ENCODE measurements at regions not wholly inside any gene's neighbourhood (a gene's known extent, or its start where the extent isn't known, plus 50 kb on each side); places are given as distances from the start of the nearest gene placed in this dataset.

- H3K36me3 Mint-ChIP-seq (ENCODE audit: low read depth) = no peaks in the 10 kb centered on the region
- H3K4me3 Mint-ChIP-seq = no peak overlapping the region
- no peak overlapping the region for H3K27ac Mint-ChIP-seq
- CTCF ChIA-PET = interaction anchor here (0.6 kb wide), 2 partner anchors 8 to 10 kb away, joined by 3 to 4 read pairs; no protein-coding TSS in a partner anchor
- DNase-seq (no peak), ATAC-seq (no peak)
- H3K4me1 Mint-ChIP-seq = no peaks in the 10 kb centered on the region
- POLR2A ChIA-PET = no interaction called here
- no peaks in the 10 kb centered on the region for H3K9me3 Mint-ChIP-seq (ENCODE audit: low read depth)
- intact Hi-C loops (cut with DNase I, micrococcal nuclease) = no loop called here
- H3K27me3 Mint-ChIP-seq = peaks cover 5% of the 10 kb centered on the region
Measured at GRCh38 chr12:76611533-76611932, 52.0 kb upstream of the OSBPL8 start.

DNA sequence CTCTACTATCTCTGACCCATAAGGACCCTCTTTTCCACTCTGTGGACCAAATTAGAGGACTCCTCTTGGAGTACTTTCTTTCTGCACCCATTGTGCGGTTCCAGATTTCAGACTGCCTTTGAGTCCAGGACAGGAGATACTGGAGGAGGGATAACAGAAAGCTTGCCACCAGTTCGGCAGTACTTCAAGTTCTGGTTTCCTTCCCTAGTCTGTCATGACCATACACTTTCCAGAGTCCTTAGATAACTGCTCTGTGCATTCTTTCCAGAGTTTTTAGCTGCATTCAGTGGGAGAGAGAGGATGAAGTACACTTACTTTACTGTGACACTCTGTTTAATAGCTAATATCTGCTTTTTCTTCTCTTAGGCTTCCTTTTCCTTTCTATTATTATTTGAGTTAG lies 54.8 kb upstream of the OSBPL8 start:
- DNase-seq (no peak), ATAC-seq (no peak)
- Mint-ChIP-seq H3K27ac (no peak overlapping the region), H3K9me3 (ENCODE audit: low read depth) (no peaks in the 10 kb centered on the region), H3K4me3 (no peak overlapping the region), H3K36me3 (ENCODE audit: low read depth) (no peaks in the 10 kb centered on the region), H3K4me1 (no peaks in the 10 kb centered on the region), H3K27me3 (peaks cover 3% of the 10 kb centered on the region)
- POLR2A ChIA-PET = no interaction called here
- CTCF ChIA-PET = interaction anchor here (1.0 to 1.6 kb wide), 3 partner anchors 17 to 176 kb away, joined by 3 to 5 read pairs (median 3); no protein-coding TSS in a partner anchor
- intact Hi-C loops (cut with DNase I, micrococcal nuclease) = no loop called here

GRCh38 chr12:76618031-76618430 lies 58.5 kb upstream of the OSBPL8 start:
- Mint-ChIP-seq H3K4me3 (no peak overlapping the region), H3K27ac (no peak overlapping the region), H3K27me3 (peaks cover under 1% of the 10 kb centered on the region), H3K4me1 (peaks cover 5% of the 10 kb centered on the region), H3K36me3 (ENCODE audit: low read depth) (no peaks in the 10 kb centered on the region), H3K9me3 (ENCODE audit: low read depth) (no peaks in the 10 kb centered on the region)
- intact Hi-C loops (cut with DNase I, micrococcal nuclease) = no loop called here
- ChIA-PET POLR2A (no interaction called here), CTCF (interaction anchor here (0.7 kb wide), 2 partner anchors 151 to 222 kb away, joined by 3 to 4 read pairs; no protein-coding TSS in a partner anchor)
- ATAC-seq (no peak), DNase-seq (no peak)

GRCh38 chr12:76621582-76622024 lies 62.0 kb upstream of the OSBPL8 start:
- POLR2A ChIA-PET = interaction anchor here (0.5 kb wide), 1 partner anchor 311 kb away, joined by 3 read pairs; no protein-coding TSS in a partner anchor
- peaks cover 5% of the 10 kb centered on the region for H3K4me1 Mint-ChIP-seq

DNA sequence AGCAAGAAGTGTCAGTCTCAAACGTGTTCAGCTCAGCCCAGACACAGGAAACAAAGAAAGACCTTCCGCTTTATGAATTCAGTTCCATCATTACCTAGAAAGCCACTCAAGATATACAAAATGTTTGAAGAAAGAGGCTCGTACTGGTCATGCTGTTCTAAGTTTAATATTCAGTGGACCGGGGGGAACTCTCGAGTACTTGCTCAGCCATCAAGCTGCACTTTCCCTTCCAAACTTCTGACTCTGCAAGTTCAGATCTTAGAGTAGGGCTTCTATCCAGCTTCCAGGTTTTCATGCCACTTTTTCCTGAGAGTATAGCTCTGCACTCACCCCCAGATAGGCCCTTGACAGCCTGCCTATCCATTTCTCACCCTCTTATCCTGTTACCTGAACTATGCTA lies 62.8 kb upstream of the OSBPL8 start:
- CTCF ChIA-PET = interaction anchor here (0.7 to 3.5 kb wide), 13 partner anchors 9 to 388 kb away, joined by 3 to 47 read pairs (median 4); no protein-coding TSS in a partner anchor

More at GRCh38 chr12:76621582-76622024, 62.0 kb upstream of the OSBPL8 start:
- Mint-ChIP-seq H3K36me3 (ENCODE audit: low read depth) (no peaks in the 10 kb centered on the region), H3K4me3 (no peak overlapping the region), H3K27me3 (no peaks in the 10 kb centered on the region), H3K9me3 (ENCODE audit: low read depth) (no peaks in the 10 kb centered on the region), H3K27ac (no peak overlapping the region)
- ATAC-seq (peak; percentile 84), DNase-seq (peak; percentile 81)
- CTCF ChIA-PET = interaction anchor here (0.5 to 3.5 kb wide), 21 partner anchors 9 to 837 kb away, joined by 3 to 47 read pairs (median 4); no protein-coding TSS in a partner anchor
- intact Hi-C loops (cut with DNase I, micrococcal nuclease) = loop anchor here (1.0 to 5.0 kb wide), 4 partner anchors 170 to 390 kb away; partner anchors contain the start of gene CSRP2 (in 1 of the 2)

GRCh38 chr12:76622915-76623314 lies 63.3 kb upstream of the OSBPL8 start:
- no peak overlapping the region for H3K27ac Mint-ChIP-seq
- POLR2A ChIA-PET = interaction anchor here (0.8 kb wide), 1 partner anchor 140 kb away, joined by 5 read pairs; no protein-coding TSS in a partner anchor
- H3K4me1 Mint-ChIP-seq = peaks cover 5% of the 10 kb centered on the region
- CTCF ChIA-PET = interaction anchor here (0.6 to 3.5 kb wide), 11 partner anchors 9 to 388 kb away, joined by 3 to 47 read pairs (median 4); no protein-coding TSS in a partner anchor
- no peaks in the 10 kb centered on the region for H3K27me3 Mint-ChIP-seq
- H3K4me3 Mint-ChIP-seq = no peak overlapping the region
- DNase-seq (no peak), ATAC-seq (no peak)
- no peaks in the 10 kb centered on the region for H3K9me3 Mint-ChIP-seq (ENCODE audit: low read depth)
- no peaks in the 10 kb centered on the region for H3K36me3 Mint-ChIP-seq (ENCODE audit: low read depth)
- intact Hi-C loops (cut with DNase I, micrococcal nuclease) = loop anchor here in 1 of 2 experiments (5.0 kb wide), 1 partner anchor 254 kb away; the partner anchor contains the start of gene CSRP2

More for the DNA sequence above, 62.8 kb upstream of the OSBPL8 start:
- H3K9me3 Mint-ChIP-seq (ENCODE audit: low read depth) = no peaks in the 10 kb centered on the region
- H3K36me3 Mint-ChIP-seq (ENCODE audit: low read depth) = no peaks in the 10 kb centered on the region
- H3K27ac Mint-ChIP-seq = no peak overlapping the region
- H3K4me1 Mint-ChIP-seq = peaks cover 5% of the 10 kb centered on the region
- H3K27me3 Mint-ChIP-seq = no peaks in the 10 kb centered on the region
- intact Hi-C loops (cut with DNase I, micrococcal nuclease) = loop anchor here in 1 of 2 experiments (5.0 kb wide), 1 partner anchor 255 kb away; the partner anchor contains the start of gene CSRP2
- POLR2A ChIA-PET = interaction anchor here (0.8 kb wide), 1 partner anchor 140 kb away, joined by 5 read pairs; no protein-coding TSS in a partner anchor
- no peak overlapping the region for H3K4me3 Mint-ChIP-seq
- no peak for ATAC-seq
- DNase-seq = no peak

GRCh38 chr12:76623931-76624330 lies 64.4 kb upstream of the OSBPL8 start:
- CTCF ChIA-PET = interaction anchor here (0.9 to 3.5 kb wide), 2 partner anchors 24 to 166 kb away, joined by 4 to 47 read pairs; no protein-coding TSS in a partner anchor
- Mint-ChIP-seq H3K36me3 (ENCODE audit: low read depth) (no peaks in the 10 kb centered on the region), H3K27me3 (no peaks in the 10 kb centered on the region), H3K4me1 (peaks cover 5% of the 10 kb centered on the region), H3K27ac (no peak overlapping the region), H3K9me3 (ENCODE audit: low read depth) (no peaks in the 10 kb centered on the region), H3K4me3 (no peak overlapping the region)
- POLR2A ChIA-PET = no interaction called here
- DNase-seq (no peak), ATAC-seq (no peak)
- intact Hi-C loops (cut with DNase I, micrococcal nuclease) = loop anchor here in 1 of 2 experiments (5.0 kb wide), 1 partner anchor 253 kb away; the partner anchor contains the start of gene CSRP2

GRCh38 chr12:76627346-76628135 lies 68.0 kb upstream of the OSBPL8 start:
- ATAC-seq (no peak), DNase-seq (no peak)
- CTCF ChIA-PET = interaction anchor here (1.9 kb wide), 1 partner anchor 383 kb away, joined by 7 read pairs; no protein-coding TSS in a partner anchor
- H3K27me3 Mint-ChIP-seq = no peaks in the 10 kb centered on the region
- H3K27ac Mint-ChIP-seq = no peak overlapping the region
- no peak overlapping the region for H3K4me3 Mint-ChIP-seq
- POLR2A ChIA-PET = no interaction called here
- intact Hi-C loops (cut with DNase I, micrococcal nuclease) = no loop called here
- no peaks in the 10 kb centered on the region for H3K9me3 Mint-ChIP-seq (ENCODE audit: low read depth)
- no peaks in the 10 kb centered on the region for H3K36me3 Mint-ChIP-seq (ENCODE audit: low read depth)
- H3K4me1 Mint-ChIP-seq = no peaks in the 10 kb centered on the region

- no peaks in the 10 kb centered on the region for H3K27me3 Mint-ChIP-seq
- ChIA-PET POLR2A (no interaction called here), CTCF (interaction anchor here (0.6 to 1.0 kb wide), 2 partner anchors 272 to 382 kb away, joined by 3 read pairs; no protein-coding TSS in a partner anchor)
- H3K4me1 Mint-ChIP-seq = no peaks in the 10 kb centered on the region
- H3K36me3 Mint-ChIP-seq (ENCODE audit: low read depth) = no peaks in the 10 kb centered on the region
- H3K4me3 Mint-ChIP-seq = no peak overlapping the region
- no peak for DNase-seq
- no peaks in the 10 kb centered on the region for H3K9me3 Mint-ChIP-seq (ENCODE audit: low read depth)
- intact Hi-C loops (cut with DNase I, micrococcal nuclease) = no loop called here
- H3K27ac Mint-ChIP-seq = no peak overlapping the region
- ATAC-seq = no peak
Measured at GRCh38 chr12:76628745-76629144, 69.2 kb upstream of the OSBPL8 start.

DNA sequence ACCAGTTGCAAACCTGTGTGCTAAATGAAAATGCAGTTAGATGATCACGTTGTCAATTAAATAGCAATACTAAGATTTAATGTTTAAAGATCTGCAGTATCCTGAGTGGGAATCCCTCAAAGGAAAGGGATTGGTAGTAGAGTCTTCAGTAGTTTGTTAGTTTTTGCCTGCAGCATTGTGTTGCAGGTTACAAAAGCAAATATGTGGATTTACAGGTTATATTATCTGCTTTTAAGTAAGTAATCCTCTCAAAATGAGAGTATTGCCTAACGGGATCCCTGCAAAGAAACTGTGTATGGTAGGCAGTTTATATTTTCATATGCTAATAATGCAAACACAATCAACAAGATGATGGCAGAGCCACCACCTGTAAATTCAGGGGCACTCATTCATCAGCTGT lies 72.2 kb upstream of the OSBPL8 start:
- H3K9me3 Mint-ChIP-seq (ENCODE audit: low read depth) = no peaks in the 10 kb centered on the region
- no peaks in the 10 kb centered on the region for H3K36me3 Mint-ChIP-seq (ENCODE audit: low read depth)
- intact Hi-C loops (cut with DNase I, micrococcal nuclease) = no loop called here
- ChIA-PET CTCF (interaction anchor here (0.7 to 0.9 kb wide), 2 partner anchors 9 to 163 kb away, joined by 3 to 4 read pairs; no protein-coding TSS in a partner anchor), POLR2A (no interaction called here)
- DNase-seq (no peak), ATAC-seq (no peak)
- peaks cover 5% of the 10 kb centered on the region for H3K4me1 Mint-ChIP-seq
- H3K4me3 Mint-ChIP-seq = no peak overlapping the region
- no peak overlapping the region for H3K27ac Mint-ChIP-seq
- H3K27me3 Mint-ChIP-seq = no peaks in the 10 kb centered on the region

DNA sequence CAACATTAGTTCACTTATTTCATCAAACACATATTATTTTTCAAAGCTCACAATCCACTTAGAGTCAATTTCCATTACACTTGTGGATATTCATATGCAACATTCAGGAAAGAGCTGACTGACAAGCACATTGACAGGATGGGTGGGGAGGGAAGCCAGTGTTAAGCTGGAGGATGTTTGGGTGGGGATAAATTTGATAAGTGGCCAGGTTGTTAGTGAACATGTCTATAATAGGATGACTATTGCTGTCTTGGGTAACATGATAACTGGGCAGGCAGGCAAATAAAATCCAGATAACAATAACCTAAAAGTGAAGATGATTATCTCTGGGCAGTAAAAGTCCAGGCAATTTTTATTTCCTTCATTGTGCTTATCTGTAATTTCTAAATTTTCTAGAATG lies 73.8 kb upstream of the OSBPL8 start:
- no peak overlapping the region for H3K4me3 Mint-ChIP-seq
- DNase-seq (no peak), ATAC-seq (no peak)
- no peaks in the 10 kb centered on the region for H3K27me3 Mint-ChIP-seq
- H3K9me3 Mint-ChIP-seq (ENCODE audit: low read depth) = no peaks in the 10 kb centered on the region
- no peak overlapping the region for H3K27ac Mint-ChIP-seq
- H3K4me1 Mint-ChIP-seq = peaks cover 9% of the 10 kb centered on the region
- POLR2A ChIA-PET = no interaction called here
- no peaks in the 10 kb centered on the region for H3K36me3 Mint-ChIP-seq (ENCODE audit: low read depth)
- CTCF ChIA-PET = interaction anchor here (1.0 to 1.6 kb wide), 3 partner anchors 12 to 378 kb away, joined by 3 to 7 read pairs (median 4); no protein-coding TSS in a partner anchor
- intact Hi-C loops (cut with DNase I, micrococcal nuclease) = no loop called here
